T-helper 2 cell (primary cell): ENCODE measurements at regions not wholly inside any gene's neighbourhood (a gene's known extent, or its start where the extent isn't known, plus 50 kb on each side); places are given as distances from the start of the nearest gene placed in this dataset.

ENCODE experiments used
- DNase-seq, 5 experiments: peaks; one replicate each; pipeline versions ENCODE4 v3.0.0 to v3.0.0-alpha.2; 2012 to 2022

GRCh38 chr3:5635746-5636145, 448.2 kb downstream of the EDEM1 start:
- no peak for DNase-seq

DNA sequence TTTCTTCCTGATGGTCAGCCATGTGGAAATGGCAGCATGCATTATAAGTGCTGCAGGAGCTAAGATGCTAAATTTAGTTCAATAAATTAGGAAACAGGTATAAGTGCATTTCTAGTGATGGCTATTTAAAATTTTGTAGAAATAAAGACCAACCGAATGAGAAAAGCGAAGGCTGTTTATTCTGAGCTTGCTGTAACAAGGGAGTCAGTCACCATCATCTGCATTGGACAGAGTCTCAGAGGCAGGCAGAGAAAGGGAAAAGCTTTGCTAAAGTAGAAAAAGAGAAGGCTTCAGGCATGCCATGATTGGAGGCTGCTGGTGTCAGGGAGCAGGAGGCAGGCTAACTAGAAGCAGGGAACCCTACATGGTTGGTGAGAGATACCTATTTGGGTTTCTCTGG, 451.0 kb downstream of the EDEM1 start:
- DNase-seq: no peak

DNA sequence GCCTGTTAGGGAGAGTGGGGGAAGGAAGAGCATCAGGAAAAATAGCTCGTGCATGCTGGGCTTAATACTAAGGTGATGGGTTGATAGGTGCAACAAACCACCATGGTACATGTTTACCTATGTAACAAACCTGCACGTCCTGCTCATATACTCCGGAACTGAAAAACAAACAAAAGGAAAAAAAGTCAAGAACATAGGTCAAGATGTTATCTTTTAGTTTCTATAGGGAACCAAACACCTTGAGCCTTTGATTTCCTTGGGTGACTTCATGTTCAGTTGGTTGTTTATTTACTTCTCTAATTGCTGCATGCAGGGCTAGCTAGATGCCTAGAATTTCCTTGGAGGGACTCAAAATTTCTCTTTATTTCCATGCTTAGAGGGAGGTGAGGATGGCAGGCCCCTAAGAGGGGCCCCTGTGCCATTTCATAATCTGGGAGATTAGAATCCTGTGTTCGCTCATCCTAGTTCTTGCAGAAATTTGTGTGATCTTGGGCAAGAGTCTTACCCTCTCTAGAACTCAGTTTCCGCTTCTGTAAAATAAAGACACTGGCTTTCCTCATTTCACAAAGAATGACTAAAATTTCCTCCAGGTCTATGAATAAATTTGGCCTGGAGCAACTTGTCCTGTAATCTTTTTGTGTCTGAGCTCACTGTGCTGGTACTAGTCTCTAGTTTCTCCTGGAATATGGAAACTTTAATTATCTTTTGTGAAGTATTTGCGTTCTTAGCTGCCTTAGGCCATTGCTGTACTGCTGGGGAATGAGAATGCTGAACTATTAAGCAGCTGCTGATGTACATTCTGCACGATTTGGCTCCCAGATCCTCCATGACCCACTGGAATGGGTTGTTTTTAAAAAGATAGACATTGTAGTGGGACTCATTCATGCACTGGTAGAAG, 457.5 kb downstream of the EDEM1 start:
- DNase-seq: no peak

- DNase-seq: no peak
These were observed 458.3 kb downstream of the EDEM1 start for GRCh38 chr3:5645692-5646410.

DNA sequence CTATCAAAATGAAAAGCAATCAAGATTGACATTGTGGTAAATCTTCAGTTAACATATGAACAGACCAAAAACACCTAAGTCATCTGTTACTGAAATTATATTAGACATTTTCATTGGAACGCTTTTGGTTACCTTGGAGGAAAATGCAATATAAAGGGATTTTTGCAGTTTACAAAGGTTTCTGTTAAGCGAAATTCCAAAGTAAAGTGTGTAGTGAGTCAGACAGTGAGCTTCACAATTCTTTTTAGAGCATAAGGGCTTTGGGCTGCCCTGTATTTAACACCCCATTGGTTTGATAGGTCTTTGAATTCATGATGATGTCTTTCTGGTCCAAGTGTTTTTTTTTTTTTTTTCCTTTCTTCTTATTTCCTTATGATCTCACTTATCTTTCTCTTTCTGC, 462.8 kb downstream of the EDEM1 start:
- DNase-seq: no peak

- DNase-seq: no peak
These were observed 463.8 kb downstream of the EDEM1 start for GRCh38 chr3:5651351-5651750.

- DNase-seq: no peak
These were observed 466.1 kb downstream of the EDEM1 start for GRCh38 chr3:5653426-5654143.

- DNase-seq: no peak
These were observed 469.6 kb downstream of the EDEM1 start for GRCh38 chr3:5657106-5657505.

DNA sequence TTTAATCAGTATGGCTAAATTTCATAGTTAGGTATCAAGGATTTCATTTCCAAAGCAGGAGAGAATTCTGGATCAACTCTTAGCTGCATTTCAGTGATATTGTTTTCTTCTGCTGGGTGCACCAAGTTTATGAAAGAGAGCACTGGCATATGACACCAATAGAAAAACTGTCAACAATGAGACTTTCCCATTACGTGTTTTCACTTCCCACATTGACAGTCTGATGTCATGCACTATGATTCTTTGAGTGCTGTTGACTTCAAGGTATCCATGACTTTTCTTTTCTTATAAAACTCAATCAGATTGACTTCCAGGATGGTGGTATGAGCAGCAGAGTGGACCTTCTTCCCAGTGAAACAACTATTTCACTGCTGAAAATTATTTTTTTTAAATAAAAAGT, 476.1 kb downstream of the EDEM1 start:
- DNase-seq: no peak

GRCh38 chr3:5666455-5666854, 478.9 kb downstream of the EDEM1 start:
- DNase-seq: no peak

GRCh38 chr3:5673521-5673920, 486.0 kb downstream of the EDEM1 start:
- DNase-seq: no peak

DNA sequence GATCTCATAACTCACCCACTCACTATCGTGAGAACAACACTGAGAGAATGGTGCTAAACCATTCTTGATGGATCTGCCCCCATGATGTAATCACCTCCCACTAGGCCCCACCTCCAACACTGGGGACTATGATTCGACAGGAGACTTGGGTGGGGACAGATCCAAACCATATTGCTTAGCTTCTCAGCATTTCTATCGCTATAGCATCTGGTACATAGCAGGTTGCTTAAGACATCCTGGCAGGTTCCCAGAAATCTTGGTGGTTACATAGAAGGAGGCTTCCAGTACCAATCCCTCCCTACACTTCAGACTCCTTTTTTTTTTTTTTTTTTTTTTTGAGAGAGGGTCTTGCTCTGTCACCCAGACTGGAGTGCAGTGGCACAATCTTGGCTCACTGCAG, 487.8 kb downstream of the EDEM1 start:
- DNase-seq: no peak

DNA sequence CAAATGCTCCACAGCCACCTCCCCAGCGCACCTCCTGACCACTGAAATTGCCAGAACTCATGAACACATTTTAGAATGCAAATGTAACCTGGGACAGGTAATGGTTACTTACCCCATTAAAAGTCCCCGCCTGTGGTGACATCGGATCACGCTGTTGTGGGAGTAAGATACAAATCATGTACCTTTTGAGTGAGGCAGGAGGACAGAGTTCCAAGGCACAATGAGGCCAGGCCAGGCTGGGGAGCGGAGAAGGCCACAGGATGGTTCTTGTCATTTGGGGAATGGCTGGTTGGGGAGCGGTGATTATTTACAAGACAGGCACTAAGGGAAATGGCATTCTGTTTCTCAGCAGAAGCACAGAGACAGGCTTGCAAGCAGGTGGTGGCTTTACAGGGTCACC, 490.0 kb downstream of the EDEM1 start:
- DNase-seq: no peak

DNA sequence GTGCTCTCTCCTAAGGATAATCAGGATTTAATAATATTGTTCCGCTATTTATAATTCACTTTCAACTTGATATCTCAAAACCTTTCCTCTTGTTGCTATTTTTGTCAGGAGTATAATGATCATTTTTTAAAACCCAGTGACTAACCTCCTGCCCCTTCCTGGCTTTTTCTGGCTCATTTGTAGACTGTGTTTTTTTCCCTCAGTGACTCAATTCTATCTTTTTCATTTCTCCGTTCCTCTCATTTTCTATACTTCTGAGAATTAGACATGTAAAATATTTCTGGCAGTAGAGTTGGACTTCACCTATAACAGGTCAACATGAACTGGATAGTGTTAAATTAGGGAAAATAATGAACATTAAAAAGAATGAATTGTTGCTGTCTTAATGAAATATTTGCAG, 490.7 kb downstream of the EDEM1 start:
- DNase-seq: no peak

DNA sequence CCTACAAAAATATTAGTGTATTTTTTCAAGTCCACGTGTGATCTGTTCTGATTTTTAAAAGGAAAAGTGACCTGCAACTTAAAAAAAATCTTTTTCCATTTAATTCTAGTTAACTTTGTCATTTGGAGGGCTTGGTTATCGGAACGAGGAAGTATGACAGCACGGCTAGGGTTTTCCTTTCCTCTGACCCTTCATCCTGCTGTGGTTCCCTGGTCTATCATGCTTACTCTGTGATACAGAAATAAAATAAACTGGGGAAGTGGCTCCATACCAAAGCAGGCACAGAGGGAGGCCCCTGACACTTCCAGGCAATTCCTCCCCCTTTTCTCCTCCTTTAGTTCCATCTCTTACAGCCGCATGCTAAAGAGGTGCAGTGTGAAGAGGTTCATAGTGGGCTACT, 491.3 kb downstream of the EDEM1 start:
- DNase-seq: no peak

DNA sequence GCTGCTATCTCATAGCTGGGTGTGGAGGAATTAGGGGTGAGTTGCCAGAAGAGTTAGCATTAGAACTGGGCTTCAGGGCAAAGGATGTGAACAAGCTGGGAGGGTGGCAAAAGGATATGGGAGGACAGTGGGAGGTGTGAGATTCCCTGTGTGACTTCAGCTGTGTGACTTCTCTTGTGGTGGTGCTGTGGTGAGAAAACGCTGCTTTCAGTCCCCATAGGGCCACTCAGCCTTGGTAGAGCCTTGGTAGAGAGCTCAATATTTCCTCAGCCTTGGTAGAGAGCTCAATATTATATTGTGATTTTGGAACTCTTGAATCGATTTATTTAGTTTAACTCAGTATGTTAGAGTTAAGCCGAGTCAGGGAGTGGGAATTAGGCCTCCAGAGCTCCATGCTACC, 499.7 kb downstream of the EDEM1 start:
- no peak for DNase-seq

- no peak for DNase-seq
These were observed 503.0 kb downstream of the EDEM1 start for GRCh38 chr3:5690490-5690889.

DNA sequence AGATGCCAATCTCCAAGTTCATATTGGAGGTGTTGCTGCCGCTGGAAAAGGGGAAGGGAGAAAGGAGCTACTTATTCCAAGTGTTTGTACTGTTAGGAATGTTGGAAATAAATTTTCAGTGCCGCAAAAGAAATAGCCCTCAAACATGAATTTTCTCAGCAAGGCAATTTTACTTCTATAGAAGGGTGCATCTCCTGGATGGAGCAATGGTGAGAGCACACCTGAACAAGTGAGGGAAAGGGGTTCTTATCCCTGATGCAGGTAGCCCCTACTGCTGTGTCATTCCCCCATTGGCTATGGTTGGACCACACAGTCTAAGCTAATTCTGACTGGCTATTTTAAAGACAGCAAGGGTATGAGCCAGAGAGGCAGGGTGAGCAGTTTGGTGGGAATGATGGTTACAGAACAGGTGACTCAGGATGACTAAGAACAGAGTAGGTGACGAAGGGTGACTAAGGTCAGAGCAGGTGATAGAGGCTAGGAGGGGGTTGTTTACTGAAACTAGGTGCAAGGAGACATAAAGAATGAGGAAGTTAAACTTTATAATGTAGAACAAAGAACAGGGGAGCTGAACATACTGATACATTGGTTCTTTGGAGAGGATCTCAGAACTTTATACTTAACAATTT, 503.5 kb downstream of the EDEM1 start:
- DNase-seq: no peak

DNA sequence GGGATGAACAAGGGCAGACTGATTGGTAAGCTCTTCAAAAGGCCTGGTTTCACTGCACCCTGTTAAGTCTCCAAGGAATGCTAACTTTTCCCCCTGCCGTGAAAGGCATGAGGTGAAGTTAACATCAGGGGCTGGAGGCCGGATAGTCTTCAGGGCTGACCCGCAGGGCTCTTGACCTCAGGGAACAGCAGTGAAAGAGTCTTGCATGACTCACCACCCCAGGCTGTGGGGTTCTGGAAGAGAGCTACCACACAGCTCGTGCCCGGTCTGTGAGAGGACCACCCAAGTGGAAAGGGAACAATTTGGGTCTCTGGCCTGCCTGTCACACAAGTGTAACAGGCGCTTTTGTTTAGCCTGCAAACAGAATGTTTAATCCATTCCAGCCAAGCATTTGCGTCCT, 504.9 kb downstream of the EDEM1 start:
- DNase-seq: no peak

DNA sequence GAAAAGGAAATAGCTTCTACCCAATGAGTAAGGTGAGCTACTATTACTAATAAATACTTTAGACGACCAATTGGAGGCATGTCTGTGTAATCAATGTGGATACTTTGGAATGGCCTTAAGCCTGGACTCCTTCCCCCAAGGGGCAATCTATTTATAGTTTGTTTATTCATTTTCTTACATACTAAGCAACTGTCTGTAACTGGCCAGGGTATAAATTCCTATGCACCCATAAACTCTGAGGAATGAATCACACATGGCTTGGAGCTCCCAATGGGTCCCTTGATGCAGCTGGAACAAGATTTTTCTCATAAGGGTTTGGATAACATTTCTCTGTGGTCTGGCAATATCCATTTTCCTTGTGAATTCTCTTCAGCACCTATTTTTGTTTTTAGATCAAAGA, 506.8 kb downstream of the EDEM1 start:
- no peak for DNase-seq

DNA sequence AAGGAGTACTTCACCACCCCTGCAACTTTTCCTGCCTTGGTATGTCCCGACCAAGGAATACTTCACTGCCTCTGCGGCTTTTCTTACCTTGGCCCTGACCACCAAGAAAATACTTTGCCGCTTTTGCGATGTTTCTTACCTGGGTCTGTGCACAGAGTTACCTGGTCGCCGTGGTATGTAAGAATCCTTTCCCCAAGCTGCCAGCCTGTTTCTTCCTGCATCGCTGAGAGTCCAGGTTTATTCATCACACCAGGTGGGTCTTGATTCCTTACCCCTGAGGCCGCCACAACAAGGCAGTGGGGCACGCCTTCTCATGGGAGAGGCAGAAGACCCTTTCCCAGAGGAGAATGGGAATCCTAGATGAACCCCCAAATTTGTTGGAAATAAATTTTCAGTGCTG, 511.3 kb downstream of the EDEM1 start:
- DNase-seq: no peak

- no peak for DNase-seq
These were observed 511.8 kb downstream of the EDEM1 start for GRCh38 chr3:5699313-5699712.

DNA sequence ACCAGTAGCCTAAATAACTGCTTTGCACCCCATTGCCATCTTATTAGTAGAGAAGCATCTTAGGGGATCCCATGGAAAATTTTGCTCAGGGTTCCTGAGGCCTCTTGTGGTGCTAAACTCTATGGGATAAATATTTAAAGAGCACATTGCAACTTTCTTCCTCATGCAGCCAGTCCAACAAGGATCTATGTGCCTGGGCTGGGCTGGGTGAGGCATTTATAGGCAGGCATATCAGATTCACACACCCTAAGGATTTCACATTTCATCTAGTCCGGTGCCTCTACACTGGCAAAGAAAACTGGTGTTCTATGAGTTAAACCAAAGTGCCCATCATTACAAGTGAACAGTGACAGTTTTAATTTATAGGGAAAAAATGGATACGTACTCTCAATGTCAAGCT, 512.3 kb downstream of the EDEM1 start:
- no peak for DNase-seq
